GM12878 (cell line): ENCODE measurements at regions not wholly inside any gene's neighbourhood (a gene's known extent, or its start where the extent isn't known, plus 50 kb on each side); places are given as distances from the start of the nearest gene placed in this dataset.

Experiments
- ELK1 ChIP-seq: IDR thresholded peaks from 2 replicates; pipeline ENCODE4 v1.6.1; 2012; ENCODE audit warnings: low read depth, low read length, improper control_type of control experiment
- PBX3 ChIP-seq: IDR thresholded peaks from 2 replicates; pipeline ENCODE4 v1.6.1; 2011; ENCODE audit warnings: mild to moderate bottlenecking, low read depth, low read length, moderate library complexity; ENCODE audit not compliant: insufficient replicate concordance
- SRF ChIP-seq, 2 experiments: IDR thresholded peaks; 2 replicates each; pipeline ENCODE4 v1.6.1; 2011; ENCODE audit warnings: low read depth in 2 of 2, low read length in 2 of 2, mild to moderate bottlenecking in 1 of 2, moderate library complexity in 1 of 2

- TF ChIP-seq PBX3 (no peak), ELK1 (no peak), SRF (IDR thresholded peaks at IDR 0.05; ENCODE audit: low read depth in 2 of 2, low read length in 2 of 2) (no peak)
These were observed 80.0 kb upstream of the TMEM106B start for GRCh38 chr7:12131122-12131521.
